ENCODE measurements at regions not wholly inside any gene's neighbourhood (a gene's known extent, or its start where the extent isn't known, plus 50 kb on each side); places are given as distances from the start of the nearest gene placed in this dataset.

GRCh38 chr10:63901881-63902280, 380.7 kb downstream of the REEP3 start:
- CTCF ChIA-PET: interaction anchor here (0.9 to 1.1 kb wide), 2 partner anchors 35 to 75 kb away, joined by 3 to 5 read pairs; no protein-coding TSS in a partner anchor
- Histone ChIP-seq H3K9me3 (no peaks in the 10 kb centered on the region), H3K4me3 (ENCODE audit: low read depth, low read length) (no peak overlapping the region), H3K36me3 (ENCODE audit: control insufficient read depth, insufficient read depth, low read length) (no peaks in the 10 kb centered on the region), H3K27me3 (replicated peaks; ENCODE audit: control insufficient read depth, insufficient read depth, low read length) (no peaks in the 10 kb centered on the region), H3K4me1 (no peaks in the 10 kb centered on the region)
- no peak for TF ChIP-seq CTCF (IDR thresholded peaks at IDR 0.05; ENCODE audit: insufficient read depth in 1 of 2, low read depth in 1 of 2, low read length in 1 of 2, severe bottlenecking in 1 of 2, unreplicated experiment in 1 of 2)
- no TSS peak for BruUV-seq (replicated peaks)
- H3K27me3 Mint-ChIP-seq (ENCODE audit: insufficient read depth, unreplicated experiment): peaks cover 7% of the 10 kb centered on the region
- no peak overlapping the region for H3K4me3 Mint-ChIP-seq (ENCODE audit: unreplicated experiment)
- intact Hi-C loops (cut with micrococcal nuclease; ENCODE audit: unreplicated experiment): loop anchor here (1.0 to 2.0 kb wide), 2 partner anchors 35 to 75 kb away; no protein-coding TSS in a partner anchor
- POLR2A ChIA-PET: no interaction called here
- DNase-seq: no peak
- no peak overlapping the region for H3K27ac Mint-ChIP-seq (ENCODE audit: unreplicated experiment)
- H3K9me3 Mint-ChIP-seq (ENCODE audit: unreplicated experiment): no peaks in the 10 kb centered on the region
- H3K36me3 Mint-ChIP-seq (ENCODE audit: insufficient read depth, unreplicated experiment): no peaks in the 10 kb centered on the region
- H3K4me1 Mint-ChIP-seq (ENCODE audit: low read depth, unreplicated experiment): no peaks in the 10 kb centered on the region

- no peaks in the 10 kb centered on the region for H3K9me3 ChIP-seq
- H3K4me3 ChIP-seq (ENCODE audit: low read depth, low read length): no peak overlapping the region
- Mint-ChIP-seq H3K27ac (ENCODE audit: unreplicated experiment) (no peak overlapping the region), H3K9me3 (ENCODE audit: unreplicated experiment) (no peaks in the 10 kb centered on the region), H3K36me3 (ENCODE audit: insufficient read depth, unreplicated experiment) (no peaks in the 10 kb centered on the region), H3K27me3 (ENCODE audit: insufficient read depth, unreplicated experiment) (peaks cover 9% of the 10 kb centered on the region), H3K4me3 (ENCODE audit: unreplicated experiment) (no peak overlapping the region), H3K4me1 (ENCODE audit: low read depth, unreplicated experiment) (no peaks in the 10 kb centered on the region)
- intact Hi-C loops (cut with micrococcal nuclease; ENCODE audit: unreplicated experiment): no loop called here
- TF ChIP-seq CTCF (IDR thresholded peaks at IDR 0.05; ENCODE audit: insufficient read depth in 1 of 2, low read depth in 1 of 2, low read length in 1 of 2, severe bottlenecking in 1 of 2, unreplicated experiment in 1 of 2): no peak
- DNase-seq: no peak
- BruUV-seq (replicated peaks): no TSS peak
- no peaks in the 10 kb centered on the region for H3K27me3 ChIP-seq (replicated peaks; ENCODE audit: control insufficient read depth, insufficient read depth, low read length)
- ChIA-PET POLR2A (no interaction called here), CTCF (no interaction called here)
- H3K36me3 ChIP-seq (ENCODE audit: control insufficient read depth, insufficient read depth, low read length): no peaks in the 10 kb centered on the region
- H3K4me1 ChIP-seq: no peaks in the 10 kb centered on the region
Measured at GRCh38 chr10:63910806-63911205, 389.6 kb downstream of the REEP3 start.

GRCh38 chr10:63915240-63915639, 394.0 kb downstream of the REEP3 start:
- ChIA-PET CTCF (no interaction called here), POLR2A (no interaction called here)
- H3K27me3 Mint-ChIP-seq (ENCODE audit: insufficient read depth, unreplicated experiment): peaks cover 10% of the 10 kb centered on the region
- H3K4me3 Mint-ChIP-seq (ENCODE audit: unreplicated experiment): no peak overlapping the region
- H3K27ac Mint-ChIP-seq (ENCODE audit: unreplicated experiment): no peak overlapping the region
- no peaks in the 10 kb centered on the region for H3K27me3 ChIP-seq (replicated peaks; ENCODE audit: control insufficient read depth, insufficient read depth, low read length)
- H3K4me3 ChIP-seq (ENCODE audit: low read depth, low read length): no peak overlapping the region
- H3K36me3 Mint-ChIP-seq (ENCODE audit: insufficient read depth, unreplicated experiment): no peaks in the 10 kb centered on the region
- no TSS peak for BruUV-seq (replicated peaks)
- no peak for DNase-seq
- no peaks in the 10 kb centered on the region for H3K9me3 Mint-ChIP-seq (ENCODE audit: unreplicated experiment)
- no peak for TF ChIP-seq CTCF (IDR thresholded peaks at IDR 0.05; ENCODE audit: insufficient read depth in 1 of 2, low read depth in 1 of 2, low read length in 1 of 2, severe bottlenecking in 1 of 2, unreplicated experiment in 1 of 2)
- intact Hi-C loops (cut with micrococcal nuclease; ENCODE audit: unreplicated experiment): no loop called here
- no peaks in the 10 kb centered on the region for H3K4me1 Mint-ChIP-seq (ENCODE audit: low read depth, unreplicated experiment)
- H3K4me1 ChIP-seq: no peaks in the 10 kb centered on the region
- H3K9me3 ChIP-seq: no peaks in the 10 kb centered on the region
- no peaks in the 10 kb centered on the region for H3K36me3 ChIP-seq (ENCODE audit: control insufficient read depth, insufficient read depth, low read length)

Measured in Caco-2 (cell line).